GM12878 (cell line): ENCODE measurements at regions not wholly inside any gene's neighbourhood (a gene's known extent, or its start where the extent isn't known, plus 50 kb on each side); places are given as distances from the start of the nearest gene placed in this dataset.

Source experiments
- ATAC-seq: fragments of 200-7000 bp; cut with Tn5 transposase; 3 replicates; pipeline ENCODE4 v1.9.1; 2020; ENCODE audit warnings: mild to moderate bottlenecking, moderate library complexity
- BruUV-seq: library from RNA; stranded (reverse); fragments of 400-500 nt; replicated peaks from 2 replicates; lab custom pipeline; 2021; lab: Mats Ljungman, UMichigan
- CTCF ChIA-PET: fragments of 300-600 bp; sonication (Branson Sonifier 250); formaldehyde crosslinking; extraction: SDS; loops from one replicate; lab custom pipeline; 2021; ENCODE audit warnings: inconsistent platforms; lab: Yijun Ruan, JAX
- POLR2A ChIA-PET: fragments of 350-600 bp; formaldehyde crosslinking; extraction: SDS; loops from one replicate; lab custom pipeline; 2021; ENCODE audit warnings: inconsistent platforms; lab: Charles Lee
- RAD21 ChIA-PET: fragments of 300-600 bp; sonication (Branson Sonifier 250); formaldehyde crosslinking; loops from one replicate; lab custom pipeline; 2023; ENCODE audit warnings: antibody characterized with exemption; ENCODE audit not compliant: unreplicated experiment; lab: Charles Lee
- SMC1A ChIA-PET: fragments of 300-600 bp; sonication (Branson Sonifier 250); formaldehyde crosslinking; loops from one replicate; lab custom pipeline; 2023; ENCODE audit not compliant: unreplicated experiment, uncharacterized antibody; lab: Charles Lee
- DNase-seq: peaks from one replicate; pipeline ENCODE4 v3.0.0-alpha.2; 2011; ENCODE audit warnings: low read depth, low spot score
- FAIRE-seq: peaks from 3 replicates; lab custom pipeline; 2011; peaks lifted over from hg19 to GRCh38; lab: Jason Lieb, UNC
- H2AFZ ChIP-seq: 2 replicates; pipeline ENCODE4 v1.6.0; 2011; ENCODE audit warnings: low read depth, low read length, control low read depth; ENCODE audit not compliant: control insufficient read depth
- H3K27ac ChIP-seq: 2 replicates; pipeline ENCODE4 v1.5.1; 2011; ENCODE audit warnings: control low read depth; ENCODE audit not compliant: control insufficient read depth, insufficient read depth
- H3K27me3 ChIP-seq, 2 experiments: replicated peaks in 1 of 2; 2 replicates each; pipeline versions ENCODE4 v1.6.0 to v1.6.1; 2011; ENCODE audit warnings: low read length in 1 of 2; ENCODE audit not compliant: control insufficient read depth in 2 of 2, insufficient read depth in 2 of 2
- H3K36me3 ChIP-seq, 2 experiments: 2 replicates each; pipeline ENCODE4 v1.5.1; 2011; ENCODE audit warnings: low read length in 1 of 2; ENCODE audit not compliant: control insufficient read depth in 2 of 2, insufficient read depth in 2 of 2
- H3K4me1 ChIP-seq: 2 replicates; pipeline ENCODE4 v1.6.1; 2011; ENCODE audit warnings: mild to moderate bottlenecking, low read length, moderate library complexity, mixed read lengths; ENCODE audit not compliant: control insufficient read depth, insufficient read depth
- H3K4me2 ChIP-seq: 2 replicates; pipeline ENCODE4 v1.6.0; 2011; ENCODE audit warnings: control low read depth; ENCODE audit not compliant: control insufficient read depth, insufficient read depth
- H3K4me3 ChIP-seq: fragments of 200-600 bp; sonication (generic); 2 replicates; pipeline ENCODE4 v1.5.1; 2016
- H3K79me2 ChIP-seq: 2 replicates; pipeline ENCODE4 v1.6.0; 2011; ENCODE audit warnings: low read length; ENCODE audit not compliant: control insufficient read depth, insufficient read depth
- H3K9ac ChIP-seq: 2 replicates; pipeline ENCODE4 v1.8.0; 2011; ENCODE audit warnings: low read length, control low read depth, mixed read lengths; ENCODE audit not compliant: control insufficient read depth, insufficient read depth
- H3K9me3 ChIP-seq: replicated peaks from 3 replicates; pipeline ENCODE4 v1.5.1; 2011; ENCODE audit warnings: mild to moderate bottlenecking, low read length; ENCODE audit not compliant: control insufficient read depth, insufficient read depth
- H4K20me1 ChIP-seq: 2 replicates; pipeline ENCODE4 v1.6.0; 2011; ENCODE audit not compliant: control insufficient read depth, insufficient read depth
- CBX3 ChIP-seq: fragments of 200-600 bp; sonication (generic); IDR thresholded peaks from 2 replicates; pipeline ENCODE4 v1.6.1; 2016; ENCODE audit warnings: low read depth, borderline replicate concordance
- CHD2 ChIP-seq: IDR thresholded peaks from 2 replicates; pipeline ENCODE4 v1.6.1; 2011; ENCODE audit warnings: low read depth, low read length, improper control_type of control experiment, borderline replicate concordance
- GABPA ChIP-seq: IDR thresholded peaks from 2 replicates; pipeline ENCODE4 v1.6.1; 2014; ENCODE audit warnings: antibody characterized with exemption, low read depth, mild to moderate bottlenecking, inconsistent platforms
- LARP7 ChIP-seq: fragments of 450-650 bp; IDR thresholded peaks from 2 replicates; pipeline ENCODE4 v1.6.1; 2017; ENCODE audit warnings: mild to moderate bottlenecking
- MTA3 ChIP-seq: IDR thresholded peaks from 2 replicates; pipeline ENCODE4 v1.6.1; 2012; ENCODE audit warnings: low read length, inconsistent platforms, borderline replicate concordance
- MYC ChIP-seq: IDR thresholded peaks from 2 replicates; pipeline ENCODE4 v1.6.1; 2011; ENCODE audit warnings: mild to moderate bottlenecking, low read length, moderate library complexity, inconsistent platforms; ENCODE audit not compliant: insufficient read depth, insufficient replicate concordance, insufficient read length, severe bottlenecking
- NFIC ChIP-seq: IDR thresholded peaks from 2 replicates; pipeline ENCODE4 v1.6.1; 2012; ENCODE audit warnings: low read depth, mild to moderate bottlenecking, inconsistent platforms, low read length, moderate library complexity
- NFYA ChIP-seq: IDR thresholded peaks from 2 replicates; pipeline ENCODE4 v1.6.1; 2011; ENCODE audit warnings: low read depth, mild to moderate bottlenecking, low read length, improper control_type of control experiment, borderline replicate concordance
- NRF1 ChIP-seq: conservative IDR thresholded peaks from 2 replicates; pipeline ENCODE4 v1.6.1; 2011; ENCODE audit warnings: mild to moderate bottlenecking, low read depth, low read length, improper control_type of control experiment
- SIX5 ChIP-seq: IDR thresholded peaks from 2 replicates; pipeline ENCODE4 v1.6.1; 2011; ENCODE audit warnings: mild to moderate bottlenecking, low read depth, low read length, moderate library complexity; ENCODE audit not compliant: severe bottlenecking
- SP1 ChIP-seq: IDR thresholded peaks from one replicate; pipeline ENCODE4 v1.6.1; 2011; ENCODE audit warnings: low read depth, low read length
- STAT3 ChIP-seq: IDR thresholded peaks from 2 replicates; pipeline ENCODE4 v1.6.1; 2011; ENCODE audit warnings: low read depth, low read length, improper control_type of control experiment
- SUPT20H ChIP-seq: IDR thresholded peaks from 2 replicates; pipeline ENCODE4 v1.6.1; 2011; ENCODE audit warnings: low read depth, mild to moderate bottlenecking, low read length, moderate library complexity, borderline replicate concordance; ENCODE audit not compliant: control insufficient read depth
- TCF12 ChIP-seq: IDR thresholded peaks from 2 replicates; pipeline ENCODE4 v1.6.1; 2011; ENCODE audit warnings: low read depth, mild to moderate bottlenecking, low read length
- TCF3 ChIP-seq: IDR thresholded peaks from 2 replicates; pipeline ENCODE4 v1.6.1; 2012; ENCODE audit warnings: low read depth, mild to moderate bottlenecking, low read length, borderline replicate concordance; ENCODE audit not compliant: insufficient read depth
- USF2 ChIP-seq: IDR thresholded peaks from 2 replicates; pipeline ENCODE4 v1.6.1; 2011; ENCODE audit warnings: low read depth, low read length, improper control_type of control experiment, borderline replicate concordance
- ZNF622 ChIP-seq: fragments of 450-650 bp; IDR thresholded peaks from 2 replicates; pipeline ENCODE4 v1.6.1; 2017; ENCODE audit warnings: mild to moderate bottlenecking, inconsistent platforms
- WGBS: methylation state at CpG from one replicate; pipeline ENCODE4 v1.1.6; 2016; ENCODE audit warnings: low lambda C conversion rate; ENCODE audit not compliant: insufficient replicate concordance, insufficient coverage; ENCODE audit errors: missing lambda C conversion rate; 5-methylcytosine and 5-hydroxymethylcytosine counted together
- in situ Hi-C: fragments of 300-500 bp; cut with MboI; formaldehyde crosslinking; loops from 9 replicates; pipeline ENCODE4 v1.14.3; 2018; ENCODE audit warnings: mixed read lengths
- intact Hi-C: fragments of 100-400 bp; cut with micrococcal nuclease; formaldehyde crosslinking; loops from one replicate; pipeline ENCODE4 v1.14.2; 2022; ENCODE audit not compliant: unreplicated experiment
- TF ChIP-seq, protein P1 (sequence below): IDR thresholded peaks from 2 replicates; pipeline ENCODE4 v1.6.1; 2011; ENCODE audit warnings: mild to moderate bottlenecking, low read depth, low read length, moderate library complexity; ENCODE audit not compliant: insufficient replicate concordance

- Histone ChIP-seq H3K4me2 (no peak overlapping the region), H3K27me3 (peaks cover 0 to 2% of the 10 kb centered on the region in 2 experiments; a peak in 3 of 4 replicates), H3K79me2 (no peaks in the 10 kb centered on the region), H3K4me3 (no peak overlapping the region), H3K9ac (no peak overlapping the region), H3K36me3 (no peaks in the 10 kb centered on the region), H2AFZ (no peak overlapping the region), H3K27ac (no peak overlapping the region), H3K4me1 (no peaks in the 10 kb centered on the region), H3K9me3 (no peaks in the 10 kb centered on the region), H4K20me1 (no peaks in the 10 kb centered on the region)
- no peak for ATAC-seq
- RAD21 ChIA-PET, result no interaction called here
- SMC1A ChIA-PET, result interaction anchor here (1.1 kb wide), 1 partner anchor 93 kb away, joined by 3 read pairs; no protein-coding TSS in a partner anchor
- intact Hi-C loops, result no loop called here
- TF ChIP-seq SP1, result no peak
- no peak for TF ChIP-seq SUPT20H
- CTCF ChIA-PET, result interaction anchor here (0.7 kb wide), 1 partner anchor 360 kb away, joined by 3 read pairs; no protein-coding TSS in a partner anchor
- WGBS, result 43% methylated on average over 4 of the region's 4 CpGs
- POLR2A ChIA-PET, result no interaction called here
- in situ Hi-C loops, result no loop called here
- no TSS peak for BruUV-seq
- FAIRE-seq, result no peak
- no peak for DNase-seq
These were observed 119.4 kb downstream of the EVX1 start for GRCh38 chr7:27362026-27362425.

- Histone ChIP-seq H3K36me3 (no peaks in the 10 kb centered on the region), H2AFZ (no peak overlapping the region), H4K20me1 (no peaks in the 10 kb centered on the region), H3K27me3 (peaks cover 0 to 2% of the 10 kb centered on the region in 2 experiments; a peak in 3 of 4 replicates), H3K79me2 (no peaks in the 10 kb centered on the region), H3K27ac (no peak overlapping the region), H3K4me1 (no peaks in the 10 kb centered on the region), H3K9me3 (no peaks in the 10 kb centered on the region), H3K9ac (no peak overlapping the region), H3K4me3 (no peak overlapping the region), H3K4me2 (no peak overlapping the region)
- FAIRE-seq (no peak), DNase-seq (no peak), ATAC-seq (no peak)
- ChIA-PET CTCF (no interaction called here), POLR2A (no interaction called here), SMC1A (interaction anchor here (1.4 kb wide), 1 partner anchor 11 kb away, joined by 3 read pairs; no protein-coding TSS in a partner anchor), RAD21 (no interaction called here)
- WGBS, result 22% methylated on average over 4 of the region's 4 CpGs
- BruUV-seq, result no TSS peak
- in situ Hi-C loops (no loop called here), intact Hi-C loops (no loop called here)
- no peak for TF ChIP-seq NFYA
- no peak for TF ChIP-seq TCF12
- TF ChIP-seq MYC, result no peak
- no peak for TF ChIP-seq USF2
- no peak for TF ChIP-seq SIX5
- TF ChIP-seq NRF1, result no peak
- TF ChIP-seq, protein P1, sequence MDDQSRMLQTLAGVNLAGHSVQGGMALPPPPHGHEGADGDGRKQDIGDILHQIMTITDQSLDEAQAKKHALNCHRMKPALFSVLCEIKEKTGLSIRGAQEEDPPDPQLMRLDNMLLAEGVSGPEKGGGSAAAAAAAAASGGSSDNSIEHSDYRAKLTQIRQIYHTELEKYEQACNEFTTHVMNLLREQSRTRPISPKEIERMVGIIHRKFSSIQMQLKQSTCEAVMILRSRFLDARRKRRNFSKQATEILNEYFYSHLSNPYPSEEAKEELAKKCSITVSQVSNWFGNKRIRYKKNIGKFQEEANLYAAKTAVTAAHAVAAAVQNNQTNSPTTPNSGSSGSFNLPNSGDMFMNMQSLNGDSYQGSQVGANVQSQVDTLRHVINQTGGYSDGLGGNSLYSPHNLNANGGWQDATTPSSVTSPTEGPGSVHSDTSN, result no peak
- TF ChIP-seq CHD2, result no peak
- TF ChIP-seq ZNF622, result no peak
- TF ChIP-seq NFIC, result no peak
- TF ChIP-seq MTA3, result no peak
- TF ChIP-seq STAT3, result no peak
- no peak for TF ChIP-seq CBX3
- TF ChIP-seq GABPA, result no peak
- TF ChIP-seq TCF3, result no peak
- TF ChIP-seq LARP7, result no peak
These were observed 121.7 kb downstream of the EVX1 start for GRCh38 chr7:27364344-27364758.
